DND-41 (cell line): ENCODE measurements at regions not wholly inside any gene's neighbourhood (a gene's known extent, or its start where the extent isn't known, plus 50 kb on each side); places are given as distances from the start of the nearest gene placed in this dataset.

ENCODE experiments used
- ATAC-seq: fragments of 200-7000 bp; cut with Tn5 transposase; 3 replicates; pipeline ENCODE4 v1.9.1; 2021; ENCODE audit warnings: low read depth; ENCODE audit not compliant: insufficient read depth
- DNase-seq: peaks from one replicate; pipeline ENCODE4 v3.0.0-alpha.2; 2020
- H2AFZ ChIP-seq: 2 replicates; pipeline ENCODE4 v1.6.0; 2012; ENCODE audit warnings: low read depth, low read length
- H3K27ac ChIP-seq: 2 replicates; pipeline ENCODE4 v1.5.1; 2012; ENCODE audit warnings: low read length, inconsistent platforms
- H3K27me3 ChIP-seq: fragments of 200-600 bp; sonication (generic); 2 replicates; pipeline ENCODE4 v1.6.0; 2012; ENCODE audit warnings: low read length, mild to moderate bottlenecking, inconsistent platforms; ENCODE audit not compliant: insufficient read depth, poor library complexity
- H3K36me3 ChIP-seq: 2 replicates; pipeline ENCODE4 v1.5.1; 2012; ENCODE audit warnings: low read length, inconsistent platforms; ENCODE audit not compliant: insufficient read depth
- H3K4me1 ChIP-seq: 2 replicates; pipeline ENCODE4 v1.5.1; 2012; ENCODE audit warnings: mild to moderate bottlenecking, low read length; ENCODE audit not compliant: insufficient read depth
- H3K4me2 ChIP-seq: 2 replicates; pipeline ENCODE4 v1.6.0; 2012; ENCODE audit warnings: mild to moderate bottlenecking, moderate library complexity, low read length, inconsistent platforms; ENCODE audit not compliant: insufficient read depth
- H3K4me3 ChIP-seq, 2 experiments: fragments of 200-600 bp in 1 of 2; shearing (Covaris generic) in 1 of 2; 2 replicates each; pipeline ENCODE4 v1.5.1; 2012 to 2016; ENCODE audit warnings: inconsistent platforms in 2 of 2, low read length in 2 of 2, mild to moderate bottlenecking in 2 of 2, low read depth in 1 of 2, moderate library complexity in 1 of 2
- H3K79me2 ChIP-seq: 2 replicates; pipeline ENCODE4 v1.6.0; 2012; ENCODE audit warnings: low read length, inconsistent platforms; ENCODE audit not compliant: insufficient read depth
- H3K9ac ChIP-seq: 2 replicates; pipeline ENCODE4 v1.6.0; 2012; ENCODE audit warnings: low read depth, mild to moderate bottlenecking, inconsistent platforms, low read length, moderate library complexity
- H3K9me3 ChIP-seq: 2 replicates; pipeline ENCODE4 v1.5.1; 2012; ENCODE audit warnings: low read length, moderate library complexity, mild to moderate bottlenecking, inconsistent platforms; ENCODE audit not compliant: insufficient read depth, severe bottlenecking
- H4K20me1 ChIP-seq: 2 replicates; pipeline ENCODE4 v1.6.0; 2012; ENCODE audit warnings: low read length; ENCODE audit not compliant: insufficient read depth
- EZH2 ChIP-seq: IDR thresholded peaks from 3 replicates; pipeline ENCODE4 v1.6.1; 2012; ENCODE audit warnings: borderline replicate concordance, low read depth, mild to moderate bottlenecking, moderate library complexity, low read length, inconsistent platforms; ENCODE audit not compliant: severe bottlenecking
- TF ChIP-seq, protein P1 (sequence below): IDR thresholded peaks from 2 replicates; pipeline ENCODE4 v1.5.1; 2012; ENCODE audit warnings: borderline replicate concordance, low read length, moderate library complexity, mild to moderate bottlenecking; ENCODE audit not compliant: poor library complexity, severe bottlenecking; ENCODE audit errors: extremely low read depth

DNA sequence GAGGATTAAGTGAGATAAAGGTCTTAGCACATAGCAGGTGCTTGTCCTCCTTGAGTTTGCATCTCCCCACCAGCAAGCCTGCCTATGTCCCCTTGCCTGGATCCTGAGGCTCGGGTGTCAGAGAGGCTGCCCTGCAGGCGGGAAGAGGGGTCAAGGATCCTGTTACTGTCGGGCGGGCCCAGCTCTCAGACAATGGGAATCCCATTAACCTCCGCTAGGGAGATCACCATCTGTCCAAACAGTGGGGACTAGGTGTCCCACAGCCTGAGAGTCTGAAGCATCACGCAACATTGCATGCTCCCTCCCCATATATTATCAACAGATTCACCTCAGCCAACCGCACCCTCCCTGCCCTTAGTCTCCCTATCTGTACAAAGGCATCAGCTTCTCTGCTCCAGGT lies 151.4 kb downstream of the FBLN2 start:
- DNase-seq, result no peak
- Histone ChIP-seq H3K9me3 (peaks cover 4% of the 10 kb centered on the region), H2AFZ (no peak overlapping the region), H3K4me3 (no peak overlapping the region), H3K79me2 (no peaks in the 10 kb centered on the region), H3K27me3 (peaks cover 3% of the 10 kb centered on the region), H3K4me1 (no peaks in the 10 kb centered on the region), H3K4me2 (no peak overlapping the region), H4K20me1 (no peaks in the 10 kb centered on the region; the same call in 1 of the 2 replicates), H3K9ac (no peak overlapping the region), H3K36me3 (no peaks in the 10 kb centered on the region), H3K27ac (no peak overlapping the region)
- TF ChIP-seq, protein P1, sequence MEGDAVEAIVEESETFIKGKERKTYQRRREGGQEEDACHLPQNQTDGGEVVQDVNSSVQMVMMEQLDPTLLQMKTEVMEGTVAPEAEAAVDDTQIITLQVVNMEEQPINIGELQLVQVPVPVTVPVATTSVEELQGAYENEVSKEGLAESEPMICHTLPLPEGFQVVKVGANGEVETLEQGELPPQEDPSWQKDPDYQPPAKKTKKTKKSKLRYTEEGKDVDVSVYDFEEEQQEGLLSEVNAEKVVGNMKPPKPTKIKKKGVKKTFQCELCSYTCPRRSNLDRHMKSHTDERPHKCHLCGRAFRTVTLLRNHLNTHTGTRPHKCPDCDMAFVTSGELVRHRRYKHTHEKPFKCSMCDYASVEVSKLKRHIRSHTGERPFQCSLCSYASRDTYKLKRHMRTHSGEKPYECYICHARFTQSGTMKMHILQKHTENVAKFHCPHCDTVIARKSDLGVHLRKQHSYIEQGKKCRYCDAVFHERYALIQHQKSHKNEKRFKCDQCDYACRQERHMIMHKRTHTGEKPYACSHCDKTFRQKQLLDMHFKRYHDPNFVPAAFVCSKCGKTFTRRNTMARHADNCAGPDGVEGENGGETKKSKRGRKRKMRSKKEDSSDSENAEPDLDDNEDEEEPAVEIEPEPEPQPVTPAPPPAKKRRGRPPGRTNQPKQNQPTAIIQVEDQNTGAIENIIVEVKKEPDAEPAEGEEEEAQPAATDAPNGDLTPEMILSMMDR, result no peak
- TF ChIP-seq EZH2, result no peak
- ATAC-seq, result no peak

DNA sequence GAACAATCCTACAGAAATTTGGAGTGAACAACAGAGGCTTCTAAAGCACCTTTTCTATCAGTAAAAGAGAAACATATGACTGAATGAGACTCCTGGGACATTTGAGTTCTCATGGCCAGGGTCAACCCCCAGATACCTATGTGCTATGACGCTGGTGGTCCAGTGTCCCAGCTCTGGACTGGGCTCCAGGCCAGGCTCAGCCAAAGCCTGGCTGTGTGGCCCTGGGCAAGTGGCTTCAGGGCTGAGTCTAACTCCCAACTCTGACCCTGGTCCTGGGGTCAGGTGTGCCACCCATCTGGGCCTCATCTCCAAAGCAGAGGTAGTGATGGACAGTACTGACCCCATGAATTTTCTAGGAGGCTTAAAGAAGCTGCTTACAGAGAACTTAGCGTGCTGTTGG lies 147.8 kb downstream of the FBLN2 start:
- Histone ChIP-seq H3K4me2 (no peak overlapping the region), H3K9ac (no peak overlapping the region), H3K4me3 (no peak overlapping the region), H4K20me1 (no peaks in the 10 kb centered on the region; the same call in 1 of the 2 replicates), H3K4me1 (no peaks in the 10 kb centered on the region), H2AFZ (no peak overlapping the region), H3K9me3 (no peaks in the 10 kb centered on the region), H3K27ac (no peak overlapping the region), H3K79me2 (no peaks in the 10 kb centered on the region), H3K36me3 (no peaks in the 10 kb centered on the region), H3K27me3 (peaks cover 3% of the 10 kb centered on the region)
- DNase-seq, result no peak
- ATAC-seq, result no peak
- TF ChIP-seq EZH2, result no peak
- TF ChIP-seq, protein P1, result no peak

DNA sequence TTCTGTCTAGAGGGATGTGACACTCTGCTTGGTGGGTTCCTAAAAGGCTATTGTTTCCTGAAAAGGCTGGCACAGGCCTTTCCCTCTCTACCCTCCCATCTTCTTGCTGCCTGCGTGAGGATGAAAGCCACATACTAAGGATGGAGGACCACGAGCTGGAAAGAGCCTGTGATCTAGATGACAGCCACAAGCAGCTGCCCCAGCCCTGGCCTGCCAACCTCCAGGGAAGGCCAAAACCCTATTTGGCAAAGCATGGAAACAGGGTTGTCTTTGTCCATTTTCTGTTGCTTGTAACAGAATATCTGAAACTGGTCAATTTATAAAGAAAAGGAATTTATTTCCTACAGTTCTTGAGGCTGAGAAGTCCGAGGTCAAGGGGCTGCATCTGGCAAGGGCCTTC lies 144.5 kb downstream of the FBLN2 start:
- Histone ChIP-seq H3K4me3 (no peak overlapping the region), H3K4me2 (no peak overlapping the region), H3K36me3 (no peaks in the 10 kb centered on the region), H3K27me3 (peaks cover 12% of the 10 kb centered on the region), H3K79me2 (no peaks in the 10 kb centered on the region), H3K9me3 (no peaks in the 10 kb centered on the region), H3K27ac (no peak overlapping the region), H4K20me1 (no peaks in the 10 kb centered on the region; the same call in 1 of the 2 replicates), H3K9ac (no peak overlapping the region), H3K4me1 (no peaks in the 10 kb centered on the region), H2AFZ (no peak overlapping the region)
- ATAC-seq (no peak), DNase-seq (no peak)
- TF ChIP-seq, protein P1, result no peak
- no peak for TF ChIP-seq EZH2

DNA sequence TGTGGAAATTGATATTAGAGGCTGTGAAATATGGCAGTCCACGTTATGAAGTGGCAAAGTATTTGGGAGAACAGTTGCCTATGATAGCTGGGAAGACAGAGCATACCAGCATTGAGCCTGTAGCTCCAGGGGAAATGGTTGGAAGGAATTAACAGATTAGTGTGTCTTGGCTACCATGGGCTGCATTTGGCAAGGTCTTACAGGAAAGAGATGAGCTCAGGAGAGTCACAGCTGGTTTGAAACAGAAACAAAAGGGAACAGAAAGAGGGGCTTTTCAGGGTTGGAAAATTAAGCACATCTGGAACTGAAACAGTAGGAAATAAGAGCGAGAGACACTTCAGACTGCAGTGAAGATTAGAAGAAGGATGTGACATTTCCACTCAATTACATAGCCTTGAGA lies 141.7 kb downstream of the FBLN2 start:
- TF ChIP-seq, protein P1, result no peak
- no peak for TF ChIP-seq EZH2
- H3K9ac ChIP-seq, result no peak overlapping the region
- H3K4me3 ChIP-seq, result no peak overlapping the region
- DNase-seq (no peak), ATAC-seq (no peak)
- no peaks in the 10 kb centered on the region for H3K36me3 ChIP-seq
- H3K27ac ChIP-seq, result no peak overlapping the region
- no peaks in the 10 kb centered on the region for H3K9me3 ChIP-seq
- H4K20me1 ChIP-seq, result no peaks in the 10 kb centered on the region
- peaks cover 9% of the 10 kb centered on the region for H3K27me3 ChIP-seq
- no peaks in the 10 kb centered on the region for H3K79me2 ChIP-seq
- no peak overlapping the region for H3K4me2 ChIP-seq
- H3K4me1 ChIP-seq, result no peaks in the 10 kb centered on the region
- no peak overlapping the region for H2AFZ ChIP-seq
